Fibroblast of skin of right biceps (primary cell): ENCODE measurements at regions not wholly inside any gene's neighbourhood (a gene's known extent, or its start where the extent isn't known, plus 50 kb on each side); places are given as distances from the start of the nearest gene placed in this dataset.
"Not testable (repeated sequence)": the region's sequence is repeated elsewhere in the genome, so short reads cannot be mapped to it uniquely, and the experiment has no call there.

Experiments
- DNase-seq: peaks from one replicate; pipeline ENCODE4 v3.0.0-alpha.2; 2013

- peak; percentile 64 for DNase-seq
Measured at GRCh38 chr15:67945951-67946700, 106.3 kb upstream of the RNU6-1 start.

GRCh38 chr15:67946701-67947100, 106.9 kb upstream of the RNU6-1 start:
- DNase-seq, result no peak

GRCh38 chr15:67947254-67948039, 106.7 kb upstream of the PIAS1 start:
- DNase-seq, result no peak

- no peak for DNase-seq
Measured at GRCh38 chr15:67948215-67948614, 105.9 kb upstream of the PIAS1 start.

GRCh38 chr15:67951187-67951586, 102.9 kb upstream of the PIAS1 start:
- not testable (repeated sequence) for DNase-seq

GRCh38 chr15:67953299-67953698, 100.8 kb upstream of the PIAS1 start:
- no peak for DNase-seq

GRCh38 chr15:67955252-67955651, 98.9 kb upstream of the PIAS1 start:
- DNase-seq, result peak; percentile 50

DNA sequence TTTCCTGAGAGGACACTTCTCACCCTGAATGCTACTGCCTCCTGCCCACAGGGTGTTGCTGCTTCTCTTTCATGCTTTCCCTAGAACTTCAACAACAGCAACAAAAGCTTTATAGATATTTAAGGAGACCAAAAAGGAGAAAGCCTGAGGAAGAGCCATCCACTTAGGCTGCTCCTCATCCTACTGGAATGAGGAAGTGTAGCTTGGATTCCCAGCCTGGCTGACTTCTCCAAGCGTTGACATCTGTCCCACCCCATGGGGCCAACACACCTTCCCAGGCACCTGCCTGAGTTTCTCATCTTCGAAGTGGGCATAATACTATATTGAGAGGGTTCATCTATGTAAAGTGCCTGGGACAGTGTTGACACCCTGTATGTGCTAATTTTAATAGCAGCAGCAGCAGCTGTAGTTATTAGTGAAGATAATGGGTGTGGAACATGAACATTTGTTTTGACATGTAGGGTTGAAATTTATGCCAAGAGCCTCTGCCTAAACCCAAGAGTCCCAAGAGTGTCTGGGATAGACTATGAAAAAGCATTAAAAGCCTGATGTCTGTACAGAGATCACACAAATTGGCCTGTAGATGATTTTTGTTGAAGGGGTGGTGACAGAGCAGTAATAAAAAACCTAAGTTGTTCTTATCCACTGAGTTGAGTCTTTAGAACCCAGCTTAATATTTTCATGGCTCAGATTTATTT, 96.5 kb upstream of the PIAS1 start:
- DNase-seq, result no peak

DNA sequence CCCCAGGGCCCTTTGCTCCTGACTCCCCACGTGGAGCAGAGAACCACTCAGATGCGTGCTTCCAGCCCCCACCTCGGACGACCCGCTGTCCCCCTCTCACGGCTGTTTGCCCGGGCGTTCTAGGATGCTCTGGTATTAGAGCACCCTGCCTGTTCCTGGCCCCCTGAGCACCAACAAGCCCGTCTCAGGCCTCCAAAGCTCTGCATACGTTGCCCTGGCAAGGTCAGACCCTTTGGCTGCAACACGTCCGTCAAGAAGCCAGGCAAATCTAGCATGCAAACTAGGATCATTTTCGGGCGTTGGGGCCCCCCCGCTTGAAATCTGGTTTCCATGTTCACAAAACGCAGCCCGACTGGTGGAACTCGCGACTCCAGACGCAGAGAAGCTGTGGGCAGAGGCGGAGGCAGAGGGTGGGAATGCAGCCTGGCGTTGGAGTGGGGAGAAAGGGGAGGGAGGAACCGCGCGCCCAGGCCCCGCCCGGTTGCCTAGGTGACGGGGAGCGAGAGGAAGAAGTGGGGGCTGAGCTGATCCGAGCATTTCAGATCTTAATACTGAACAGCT, 86.2 kb upstream of the PIAS1 start:
- DNase-seq, result peak; percentile 76

DNA sequence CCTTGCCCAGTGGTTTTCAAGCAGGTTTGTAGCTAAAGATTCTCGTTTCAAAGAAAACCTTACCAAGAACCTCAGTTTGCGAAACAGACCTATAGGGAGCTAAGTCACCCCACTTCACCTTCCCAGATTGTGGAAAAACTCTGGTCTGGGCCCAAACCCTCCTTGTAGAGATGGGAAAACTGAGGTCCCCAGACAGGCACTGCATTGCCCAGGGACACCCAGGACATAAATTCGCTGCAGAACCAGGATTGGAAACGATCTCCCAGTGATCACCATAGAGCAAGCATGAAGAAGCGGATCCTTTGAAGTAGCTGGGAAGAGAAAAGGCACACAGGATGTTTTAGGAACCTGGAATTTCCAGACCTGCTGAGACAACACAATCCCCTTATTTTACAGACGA, 85.6 kb upstream of the PIAS1 start:
- no peak for DNase-seq

DNA sequence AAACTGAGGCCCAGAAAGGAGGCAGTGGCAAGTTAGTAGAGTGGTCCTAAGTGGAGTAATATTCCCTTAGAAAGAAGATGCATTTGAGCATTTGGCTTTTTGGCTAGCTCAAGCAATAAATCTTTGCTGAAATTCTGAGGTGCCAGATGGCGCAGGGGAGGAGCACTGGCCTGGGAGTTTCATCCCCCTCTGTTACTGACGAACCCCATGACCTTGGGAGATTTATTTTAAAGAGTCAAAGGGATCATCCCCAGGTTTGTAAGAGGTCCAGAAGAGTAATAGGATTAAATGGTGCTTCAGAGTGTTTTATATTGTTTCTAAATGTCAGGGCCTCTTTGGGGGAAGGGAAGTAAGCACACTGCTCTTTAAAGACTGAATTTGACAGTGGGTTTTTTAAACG, 85.1 kb upstream of the PIAS1 start:
- no peak for DNase-seq

DNA sequence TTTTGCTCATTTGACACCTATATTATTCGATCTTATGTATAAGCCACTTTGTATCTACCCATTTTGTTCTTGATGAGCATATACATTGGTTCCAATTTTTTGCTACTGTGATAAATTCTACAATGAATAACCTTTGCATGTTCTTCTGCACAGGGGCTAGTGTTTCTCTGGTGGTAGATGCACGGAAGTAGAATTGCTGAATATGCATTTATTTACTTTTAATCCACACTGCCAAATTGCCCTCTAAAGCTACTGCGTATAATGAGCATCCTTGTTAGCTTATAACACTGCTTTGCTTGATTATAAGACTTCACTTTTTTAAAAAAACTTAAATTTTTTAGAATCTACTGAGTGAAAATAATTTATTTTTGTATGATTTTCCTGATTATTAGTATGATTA, 84.2 kb upstream of the PIAS1 start:
- no peak for DNase-seq

DNA sequence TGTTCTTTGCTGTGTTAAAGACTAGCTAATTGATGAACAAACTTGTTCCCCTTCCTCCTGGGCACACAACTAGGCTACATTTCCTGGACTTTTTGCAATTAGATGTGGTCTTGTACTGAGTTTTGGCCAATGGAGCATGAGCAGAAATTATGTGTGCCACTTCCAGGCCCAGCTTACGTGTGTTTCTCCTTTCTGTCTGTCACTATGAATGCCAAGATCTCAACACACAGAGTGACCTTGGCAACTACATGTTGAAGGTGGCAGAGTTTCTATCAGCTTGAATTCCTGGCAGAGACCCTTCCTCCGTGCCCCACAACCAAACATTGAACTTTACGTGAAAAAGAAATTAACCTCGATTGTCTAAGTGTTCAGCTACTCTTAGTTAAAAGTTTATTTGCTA, 81.7 kb upstream of the PIAS1 start:
- DNase-seq, result no peak

- DNase-seq, result no peak
Measured at GRCh38 chr15:67973846-67974245, 80.3 kb upstream of the PIAS1 start.

GRCh38 chr15:67976506-67977073, 77.5 kb upstream of the PIAS1 start:
- no peak for DNase-seq

- no peak for DNase-seq
Measured at GRCh38 chr15:67977414-67978089, 76.6 kb upstream of the PIAS1 start.

DNA sequence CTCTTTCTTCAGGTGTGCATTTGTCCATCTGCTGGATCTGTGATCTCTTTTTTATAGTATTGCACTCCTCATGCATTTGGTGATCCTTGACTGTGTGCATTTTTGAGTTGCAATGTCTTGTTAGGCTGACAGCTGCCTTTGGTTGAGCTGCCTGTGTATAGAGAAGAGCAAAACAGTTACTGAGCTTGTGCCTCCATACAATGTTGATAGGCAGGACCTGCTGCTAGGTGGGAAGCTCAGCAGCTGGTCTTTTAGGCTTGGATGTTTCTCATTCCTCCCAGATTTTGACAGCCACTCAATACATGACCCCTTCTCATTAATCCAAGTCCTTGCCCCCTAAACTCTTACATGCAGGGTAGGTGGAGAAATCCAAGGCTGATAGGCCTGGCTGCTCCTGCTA, 74.8 kb upstream of the PIAS1 start:
- no peak for DNase-seq

DNA sequence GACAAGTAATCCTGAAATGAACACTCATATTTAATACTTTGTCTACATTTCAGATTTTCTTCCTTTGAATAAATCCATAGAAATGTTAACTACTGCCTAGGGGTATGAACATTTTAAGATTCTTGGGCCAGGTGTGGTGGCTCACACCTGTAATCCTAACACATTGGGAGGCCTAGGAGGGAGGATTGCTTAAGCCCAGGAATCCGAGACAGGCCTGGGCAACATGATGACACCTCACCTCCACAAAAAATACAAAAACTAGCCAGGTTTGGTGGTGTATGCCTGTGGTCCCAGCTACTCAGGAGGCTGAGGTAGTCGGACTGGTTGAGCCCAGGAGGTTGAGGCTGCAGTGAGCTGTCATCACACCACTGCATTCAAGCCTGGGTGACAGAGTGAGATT, 73.9 kb upstream of the PIAS1 start:
- no peak for DNase-seq

GRCh38 chr15:67980773-67981685, 73.1 kb upstream of the PIAS1 start:
- DNase-seq, result no peak

DNA sequence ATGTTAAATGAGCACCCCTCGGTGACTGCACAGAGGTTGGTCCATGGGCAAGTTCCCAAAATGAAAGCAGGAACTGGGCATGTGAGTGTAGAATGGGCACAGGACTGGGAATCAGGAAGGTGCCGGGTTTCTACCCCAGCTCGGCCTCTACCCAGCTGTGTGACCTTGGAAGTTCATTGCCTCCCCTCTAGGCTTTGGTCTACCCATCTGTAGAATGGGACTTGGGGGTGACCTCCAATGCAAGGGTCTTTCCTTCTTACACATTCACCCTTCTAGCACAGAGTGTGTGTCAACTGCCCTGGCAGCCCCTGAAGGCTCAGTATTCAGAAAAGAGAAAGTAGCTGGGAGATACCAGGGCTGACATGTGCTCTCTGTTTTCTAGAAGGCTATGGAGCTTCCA, 72.3 kb upstream of the PIAS1 start:
- no peak for DNase-seq

GRCh38 chr15:67991706-67992105, 62.4 kb upstream of the PIAS1 start:
- no peak for DNase-seq
